Trophoblast cell (in vitro differentiated cells and primary cell): ENCODE measurements at regions not wholly inside any gene's neighbourhood (a gene's known extent, or its start where the extent isn't known, plus 50 kb on each side); places are given as distances from the start of the nearest gene placed in this dataset.

Experiments used
- DNase-seq, 2 donors: peaks; one replicate each; pipeline ENCODE4 v3.0.0-alpha.2; 2016
- H2AFZ ChIP-seq: 2 replicates; pipeline ENCODE4 v1.6.1; 2013; ENCODE audit warnings: low read length, moderate library complexity, mild to moderate bottlenecking; ENCODE audit not compliant: insufficient read depth, poor library complexity
- H2AK5ac ChIP-seq: 2 replicates; pipeline ENCODE4 v1.6.1; 2013; ENCODE audit warnings: mild to moderate bottlenecking, low read length
- H2BK120ac ChIP-seq: 2 replicates; pipeline ENCODE4 v1.6.1; 2013; ENCODE audit warnings: low read length, mild to moderate bottlenecking, moderate library complexity; ENCODE audit not compliant: insufficient read depth, poor library complexity
- H2BK12ac ChIP-seq: 2 replicates; pipeline ENCODE4 v1.6.1; 2013; ENCODE audit warnings: mild to moderate bottlenecking, low read length, moderate library complexity
- H2BK5ac ChIP-seq: 2 replicates; pipeline ENCODE4 v1.6.1; 2013; ENCODE audit warnings: low read length, low read depth, moderate library complexity, mild to moderate bottlenecking; ENCODE audit not compliant: poor library complexity
- H3K14ac ChIP-seq: 2 replicates; pipeline ENCODE4 v1.6.1; 2013; ENCODE audit warnings: mild to moderate bottlenecking, low read length
- H3K18ac ChIP-seq: 2 replicates; pipeline ENCODE4 v1.6.1; 2013; ENCODE audit warnings: mild to moderate bottlenecking, low read length
- H3K23ac ChIP-seq: 2 replicates; pipeline ENCODE4 v1.6.1; 2013; ENCODE audit warnings: low read length
- H3K27ac ChIP-seq: 2 replicates; pipeline ENCODE4 v1.5.1; 2013; ENCODE audit warnings: low read depth, mild to moderate bottlenecking, inconsistent platforms, low read length, moderate library complexity
- H3K27me3 ChIP-seq: 2 replicates; pipeline ENCODE4 v1.6.1; 2013; ENCODE audit warnings: inconsistent platforms, mild to moderate bottlenecking, low read length, moderate library complexity; ENCODE audit not compliant: insufficient read depth
- H3K36me3 ChIP-seq, 2 experiments: 1 replicate in 1 of 2; 2 replicates in 1 of 2; pipeline ENCODE4 v1.6.1; 2013; ENCODE audit warnings: low read length in 2 of 2, mild to moderate bottlenecking in 2 of 2, moderate library complexity in 1 of 2; ENCODE audit not compliant: insufficient read depth in 2 of 2, control insufficient read depth in 1 of 2
- H3K4ac ChIP-seq: 2 replicates; pipeline ENCODE4 v1.6.1; 2013; ENCODE audit warnings: low read depth, mild to moderate bottlenecking, low read length, moderate library complexity
- H3K4me1 ChIP-seq, 2 experiments: 1 replicate in 1 of 2; 2 replicates in 1 of 2; pipeline ENCODE4 v1.6.1; 2013; ENCODE audit warnings: low read length in 2 of 2, mild to moderate bottlenecking in 2 of 2, moderate library complexity in 1 of 2; ENCODE audit not compliant: insufficient read depth in 2 of 2, control insufficient read depth in 1 of 2
- H3K4me2 ChIP-seq: 2 replicates; pipeline ENCODE4 v1.6.1; 2013; ENCODE audit warnings: inconsistent platforms, mild to moderate bottlenecking, low read length, moderate library complexity
- H3K4me3 ChIP-seq: 2 replicates; pipeline ENCODE4 v1.5.1; 2013; ENCODE audit warnings: mild to moderate bottlenecking, low read depth, low read length, inconsistent platforms
- H3K79me1 ChIP-seq: one replicate; pipeline ENCODE4 v1.6.1; 2013; ENCODE audit warnings: low read length
- H3K79me2 ChIP-seq: 2 replicates; pipeline ENCODE4 v1.6.1; 2013; ENCODE audit warnings: low read length, mild to moderate bottlenecking; ENCODE audit not compliant: control insufficient read depth, insufficient read depth, poor library complexity
- H3K9ac ChIP-seq: 2 replicates; pipeline ENCODE4 v1.6.1; 2013; ENCODE audit warnings: mild to moderate bottlenecking, low read length
- H3K9me3 ChIP-seq: 2 replicates; pipeline ENCODE4 v1.6.1; 2013; ENCODE audit warnings: low read depth, mild to moderate bottlenecking, control low read depth, inconsistent platforms, low read length; ENCODE audit not compliant: insufficient read depth
- H4K12ac ChIP-seq: 2 replicates; pipeline ENCODE4 v1.6.1; 2013; ENCODE audit warnings: low read depth, mild to moderate bottlenecking, low read length, moderate library complexity
- H4K8ac ChIP-seq: 2 replicates; pipeline ENCODE4 v1.6.1; 2013; ENCODE audit warnings: low read depth, mild to moderate bottlenecking, low read length, moderate library complexity
- H4K91ac ChIP-seq: one replicate; pipeline ENCODE4 v1.6.1; 2013; ENCODE audit warnings: low read depth, mild to moderate bottlenecking, low read length, moderate library complexity
- WGBS: extraction: QIAGEN DNeasy Blood & Tissue Kit; methylation state at CpG from one replicate; pipeline ENCODE4 v1.1.7; 2013; ENCODE audit warnings: missing lambda C conversion rate; ENCODE audit not compliant: insufficient read length, insufficient coverage; ENCODE audit errors: extremely low coverage; 5-methylcytosine and 5-hydroxymethylcytosine counted together

GRCh38 chr3:162764051-162764807 is 1267.6 kb downstream of the OTOL1 start:
- WGBS, result no CpG with 5 or more reads among the region's 4 CpGs
- H3K14ac ChIP-seq, result no peak overlapping the region

DNA sequence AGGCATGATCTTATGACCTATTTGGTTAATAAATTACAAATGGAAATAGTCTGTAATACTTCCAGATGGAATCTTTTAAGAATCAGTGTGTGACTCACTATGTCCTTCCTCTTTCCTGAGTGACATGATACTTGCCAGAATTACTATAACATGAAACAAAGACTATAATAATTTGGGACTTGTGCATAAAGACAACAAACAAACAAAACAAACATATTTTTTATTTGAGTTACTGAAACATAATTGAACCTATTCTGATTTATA is 1268.1 kb downstream of the OTOL1 start:
- Histone ChIP-seq H3K4ac (no peak overlapping the region), H3K14ac (no peak overlapping the region), H2AFZ (no peak overlapping the region), H3K36me3 (no peaks in the 10 kb centered on the region), H4K12ac (no peak overlapping the region), H3K9ac (no peak overlapping the region), H2BK120ac (no peak overlapping the region), H2AK5ac (no peak overlapping the region), H2BK5ac (no peak overlapping the region), H3K79me1 (no peaks in the 10 kb centered on the region), H3K4me2 (no peak overlapping the region), H3K23ac (no peak overlapping the region), H4K91ac (no peak overlapping the region), H2BK12ac (no peak overlapping the region), H3K4me1 (no peaks in the 10 kb centered on the region), H4K8ac (no peak overlapping the region), H3K4me3 (no peak overlapping the region), H3K27ac (no peak overlapping the region), H3K79me2 (no peaks in the 10 kb centered on the region), H3K9me3 (peaks cover 2% of the 10 kb centered on the region), H3K27me3 (no peaks in the 10 kb centered on the region), H3K18ac (no peak overlapping the region)
- DNase-seq, result no peak

More at GRCh38 chr3:162764051-162764807, 1267.6 kb downstream of the OTOL1 start:
- H2BK12ac ChIP-seq, result no peak overlapping the region
- no peak overlapping the region for H3K18ac ChIP-seq
- no peaks in the 10 kb centered on the region for H3K79me2 ChIP-seq
- no peak overlapping the region for H2AK5ac ChIP-seq
- no peak overlapping the region for H2BK120ac ChIP-seq
- H3K4me3 ChIP-seq, result no peak overlapping the region
- H2AFZ ChIP-seq, result no peak overlapping the region
- no peak overlapping the region for H3K23ac ChIP-seq
- H3K36me3 ChIP-seq, result no peaks in the 10 kb centered on the region
- no peak overlapping the region for H4K12ac ChIP-seq
- no peak overlapping the region for H3K9ac ChIP-seq
- no peaks in the 10 kb centered on the region for H3K27me3 ChIP-seq
- peaks cover 2% of the 10 kb centered on the region for H3K9me3 ChIP-seq
- no peak for DNase-seq
- H3K4me2 ChIP-seq, result no peak overlapping the region
- H3K4ac ChIP-seq, result no peak overlapping the region
- no peak overlapping the region for H3K27ac ChIP-seq
- no peaks in the 10 kb centered on the region for H3K79me1 ChIP-seq
- H4K91ac ChIP-seq, result no peak overlapping the region
- H4K8ac ChIP-seq, result no peak overlapping the region
- H2BK5ac ChIP-seq, result no peak overlapping the region
- H3K4me1 ChIP-seq, result no peaks in the 10 kb centered on the region

DNA sequence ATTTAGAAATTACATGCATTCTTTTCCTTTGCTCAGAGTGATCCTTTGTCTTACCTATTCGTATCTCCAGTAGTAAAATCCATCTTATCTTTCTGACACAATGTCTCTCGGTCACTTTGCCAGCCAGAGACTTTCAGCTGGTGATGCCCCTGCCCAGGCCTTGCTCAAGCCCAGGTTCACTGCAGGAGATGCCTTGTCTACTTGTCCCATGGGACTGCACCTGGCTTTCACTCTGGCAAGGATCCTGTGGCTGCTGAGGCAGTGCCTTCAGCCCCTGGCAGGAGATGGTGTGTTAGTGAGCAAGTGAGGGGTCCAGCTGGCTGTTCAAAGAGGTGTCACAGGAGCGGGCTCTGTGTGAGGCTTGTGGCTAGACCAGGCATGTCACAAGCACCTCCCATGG is 1268.9 kb downstream of the OTOL1 start:
- no CpG with 5 or more reads among the region's 3 CpGs for WGBS
- Histone ChIP-seq H3K36me3 (no peaks in the 10 kb centered on the region), H3K23ac (no peak overlapping the region), H4K12ac (no peak overlapping the region), H3K18ac (no peak overlapping the region), H2BK5ac (no peak overlapping the region), H3K27me3 (no peaks in the 10 kb centered on the region), H3K4me1 (no peaks in the 10 kb centered on the region), H2AK5ac (no peak overlapping the region), H3K14ac (no peak overlapping the region), H2AFZ (no peak overlapping the region), H3K9me3 (peaks cover 2% of the 10 kb centered on the region), H3K4me3 (no peak overlapping the region), H4K8ac (no peak overlapping the region), H3K79me2 (no peaks in the 10 kb centered on the region), H2BK12ac (no peak overlapping the region), H2BK120ac (no peak overlapping the region), H3K9ac (no peak overlapping the region), H3K79me1 (no peaks in the 10 kb centered on the region), H3K4me2 (no peak overlapping the region), H3K4ac (no peak overlapping the region), H3K27ac (no peak overlapping the region), H4K91ac (no peak overlapping the region)
- DNase-seq, result no peak

DNA sequence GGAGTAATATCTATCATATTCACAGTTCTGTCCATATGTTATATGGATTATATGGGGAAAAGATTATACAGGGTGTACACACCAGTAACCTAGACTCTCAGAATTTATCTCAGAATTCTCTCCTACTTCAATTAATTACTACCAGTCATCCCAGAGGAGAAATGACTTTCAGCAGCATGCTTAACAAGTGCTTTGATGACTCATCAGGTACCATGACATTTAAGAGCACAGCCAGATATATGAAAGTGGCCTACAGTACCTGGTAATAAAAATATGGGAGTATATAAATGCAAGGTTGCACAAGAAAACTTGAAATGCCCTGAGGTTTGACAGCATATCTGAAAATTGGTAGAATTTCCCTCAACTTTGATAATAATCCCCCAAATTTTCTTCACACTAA is 1273.0 kb downstream of the OTOL1 start:
- Histone ChIP-seq H3K79me2 (no peaks in the 10 kb centered on the region), H2BK5ac (no peak overlapping the region), H2AK5ac (no peak overlapping the region), H3K36me3 (no peaks in the 10 kb centered on the region), H4K12ac (no peak overlapping the region), H3K9ac (no peak overlapping the region), H3K18ac (no peak overlapping the region), H3K4me2 (no peak overlapping the region), H3K23ac (no peak overlapping the region), H4K8ac (no peak overlapping the region), H2AFZ (no peak overlapping the region), H3K14ac (no peak overlapping the region), H3K4me1 (no peaks in the 10 kb centered on the region), H3K4ac (no peak overlapping the region), H3K27ac (no peak overlapping the region), H4K91ac (no peak overlapping the region), H2BK12ac (no peak overlapping the region), H3K4me3 (no peak overlapping the region), H3K27me3 (no peaks in the 10 kb centered on the region), H3K9me3 (peaks cover 2% of the 10 kb centered on the region), H3K79me1 (no peaks in the 10 kb centered on the region), H2BK120ac (no peak overlapping the region)
- no peak for DNase-seq
